Astrocyte (in vitro differentiated cells and primary cell): ENCODE measurements at regions not wholly inside any gene's neighbourhood (a gene's known extent, or its start where the extent isn't known, plus 50 kb on each side); places are given as distances from the start of the nearest gene placed in this dataset.

Experiments
- EZH2 ChIP-seq: IDR thresholded peaks from 2 replicates; pipeline ENCODE4 v1.6.1; 2012; ENCODE audit warnings: mild to moderate bottlenecking, low read length, inconsistent platforms; ENCODE audit not compliant: insufficient read depth
- TF ChIP-seq, protein P1 (sequence below): IDR thresholded peaks from 2 replicates; pipeline ENCODE4 v1.5.1; 2011; ENCODE audit warnings: low read depth, mild to moderate bottlenecking, inconsistent platforms, low read length, moderate library complexity; ENCODE audit not compliant: insufficient read depth

DNA sequence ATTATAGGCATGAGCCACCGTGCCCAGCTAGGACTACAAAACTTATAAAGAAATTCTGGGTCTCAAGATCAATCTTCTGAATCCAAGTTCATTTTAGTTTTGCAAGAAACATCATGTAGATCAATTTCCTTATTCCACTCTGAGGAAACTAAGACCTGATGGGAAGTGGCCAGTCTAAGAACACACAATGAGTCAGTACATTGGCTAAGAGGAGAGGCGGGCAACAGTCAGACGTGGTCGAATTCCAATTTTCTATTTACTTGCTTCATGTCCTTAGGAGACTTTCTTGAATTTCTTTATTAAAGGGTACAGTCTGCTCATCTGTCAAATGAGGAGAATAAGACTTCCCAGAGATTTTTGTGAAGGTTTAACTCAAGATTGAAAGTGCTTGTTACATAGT lies 432.1 kb upstream of the BRINP1 start:
- no peak for TF ChIP-seq EZH2
- TF ChIP-seq, protein P1, sequence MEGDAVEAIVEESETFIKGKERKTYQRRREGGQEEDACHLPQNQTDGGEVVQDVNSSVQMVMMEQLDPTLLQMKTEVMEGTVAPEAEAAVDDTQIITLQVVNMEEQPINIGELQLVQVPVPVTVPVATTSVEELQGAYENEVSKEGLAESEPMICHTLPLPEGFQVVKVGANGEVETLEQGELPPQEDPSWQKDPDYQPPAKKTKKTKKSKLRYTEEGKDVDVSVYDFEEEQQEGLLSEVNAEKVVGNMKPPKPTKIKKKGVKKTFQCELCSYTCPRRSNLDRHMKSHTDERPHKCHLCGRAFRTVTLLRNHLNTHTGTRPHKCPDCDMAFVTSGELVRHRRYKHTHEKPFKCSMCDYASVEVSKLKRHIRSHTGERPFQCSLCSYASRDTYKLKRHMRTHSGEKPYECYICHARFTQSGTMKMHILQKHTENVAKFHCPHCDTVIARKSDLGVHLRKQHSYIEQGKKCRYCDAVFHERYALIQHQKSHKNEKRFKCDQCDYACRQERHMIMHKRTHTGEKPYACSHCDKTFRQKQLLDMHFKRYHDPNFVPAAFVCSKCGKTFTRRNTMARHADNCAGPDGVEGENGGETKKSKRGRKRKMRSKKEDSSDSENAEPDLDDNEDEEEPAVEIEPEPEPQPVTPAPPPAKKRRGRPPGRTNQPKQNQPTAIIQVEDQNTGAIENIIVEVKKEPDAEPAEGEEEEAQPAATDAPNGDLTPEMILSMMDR = no peak
